ENCODE measurements at regions not wholly inside any gene's neighbourhood (a gene's known extent, or its start where the extent isn't known, plus 50 kb on each side); places are given as distances from the start of the nearest gene placed in this dataset.

DNA sequence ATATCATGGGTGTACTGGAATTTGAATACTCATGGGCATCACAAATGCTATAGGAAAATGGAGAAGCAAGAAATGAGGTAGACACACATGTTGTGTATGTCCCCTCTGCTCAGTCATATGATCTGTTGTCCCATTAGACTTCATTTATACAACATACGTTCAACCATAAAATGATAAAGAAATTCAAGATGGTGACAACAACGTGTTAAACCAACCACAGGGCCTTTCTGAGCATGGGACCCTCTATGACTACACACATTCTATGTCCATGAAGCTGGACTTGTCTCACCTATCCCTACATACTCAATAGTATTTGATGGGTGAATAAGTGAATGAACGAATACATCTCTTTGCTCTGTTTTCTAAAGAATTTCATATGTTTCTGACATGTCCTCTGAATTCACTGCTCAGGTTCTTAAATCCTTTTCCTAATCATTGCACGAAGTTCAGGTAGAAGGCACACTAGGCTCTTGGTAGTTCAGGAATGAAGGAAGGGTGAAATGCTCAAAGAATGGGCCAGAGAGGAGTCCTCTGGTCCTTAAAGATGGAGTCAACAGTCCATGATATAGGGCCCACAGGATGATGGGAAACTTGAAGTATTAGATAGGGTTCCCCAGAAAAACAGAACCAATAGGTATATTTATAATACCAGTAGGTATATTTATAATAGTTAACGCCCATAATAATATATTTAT, 105.7 kb upstream of the PPM1H start:
- Mint-ChIP-seq H3K27ac (no peak overlapping the region), H3K4me1 (ENCODE audit: low read depth) (no peaks in the 10 kb centered on the region), H3K4me3 (ENCODE audit: low read depth) (no peak overlapping the region), H3K27me3 (peaks cover 7% of the 10 kb centered on the region), H3K36me3 (ENCODE audit: insufficient read depth) (no peaks in the 10 kb centered on the region), H3K9me3 (ENCODE audit: low read depth) (no peaks in the 10 kb centered on the region)
- no peak for TF ChIP-seq CTCF (IDR thresholded peaks at IDR 0.05; ENCODE audit: unreplicated experiment)
- DNase-seq (ENCODE audit: low spot score, unreplicated experiment), result no peak

DNA sequence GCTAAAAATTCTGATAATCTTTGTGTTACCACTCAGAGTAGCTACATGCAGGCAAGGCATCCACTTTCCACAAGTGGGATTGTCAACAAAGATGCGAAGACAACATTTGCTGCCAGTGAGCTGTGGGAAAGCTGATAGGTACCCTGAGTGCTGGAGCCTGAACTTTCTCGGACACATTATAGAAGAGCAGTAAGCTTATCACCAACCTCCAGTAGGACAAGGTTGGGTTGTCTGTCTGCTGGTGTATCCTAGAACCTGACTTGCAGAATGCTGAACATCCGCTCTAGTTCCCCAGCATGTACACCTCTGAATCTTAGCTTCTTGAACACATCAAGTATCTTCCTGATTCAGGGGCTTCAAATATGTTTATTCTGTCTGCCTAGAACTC, 103.8 kb upstream of the PPM1H start:
- Mint-ChIP-seq H3K4me3 (ENCODE audit: low read depth) (no peak overlapping the region), H3K36me3 (ENCODE audit: insufficient read depth) (no peaks in the 10 kb centered on the region), H3K27me3 (peaks cover 7% of the 10 kb centered on the region), H3K27ac (no peak overlapping the region), H3K4me1 (ENCODE audit: low read depth) (no peaks in the 10 kb centered on the region), H3K9me3 (ENCODE audit: low read depth) (no peaks in the 10 kb centered on the region)
- no peak for TF ChIP-seq CTCF (IDR thresholded peaks at IDR 0.05; ENCODE audit: unreplicated experiment)
- no peak for DNase-seq (ENCODE audit: low spot score, unreplicated experiment)

DNA sequence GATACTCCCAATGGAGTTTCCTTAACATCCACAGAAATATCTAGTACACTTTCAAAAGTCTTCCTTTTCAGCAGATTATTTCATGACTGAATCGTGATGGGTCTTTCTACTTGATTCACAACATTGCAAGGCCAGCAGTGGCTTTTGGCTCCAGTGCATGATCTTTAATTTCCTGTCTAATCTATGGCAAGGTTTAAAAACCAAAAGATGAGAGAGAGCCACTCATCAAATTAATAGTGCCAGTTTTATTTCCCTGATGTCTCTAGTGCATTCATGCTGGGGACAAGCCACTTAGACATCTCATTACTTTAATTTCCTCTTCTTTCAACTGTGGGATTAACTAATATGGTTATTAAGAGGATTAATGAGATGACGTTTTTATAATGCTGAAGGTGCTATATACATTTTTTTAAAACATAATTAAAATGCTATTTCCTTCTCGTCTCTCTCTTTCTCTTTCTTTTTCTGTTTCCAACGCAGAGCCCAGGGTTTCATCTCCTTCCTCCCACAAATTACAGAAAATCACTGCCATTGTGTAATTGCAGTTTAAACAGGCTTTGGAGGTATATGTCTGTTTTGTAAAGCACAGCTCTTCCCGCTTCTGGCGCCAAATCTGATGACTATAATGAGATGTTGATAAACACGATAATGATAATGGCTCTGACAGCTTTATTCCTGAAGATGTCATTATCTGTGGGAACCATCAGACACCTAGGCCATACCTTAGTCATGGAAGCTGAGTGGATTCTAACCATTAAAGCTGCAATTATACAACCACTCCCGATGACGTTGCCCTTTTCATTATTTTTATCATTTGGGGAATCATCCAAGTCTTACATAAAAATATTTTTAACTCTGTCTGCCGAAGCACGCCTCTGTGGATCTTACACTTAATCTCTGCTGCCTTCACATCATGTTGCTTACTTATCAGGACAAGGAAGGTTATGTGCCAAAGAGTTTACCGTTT, 103.1 kb upstream of the PPM1H start:
- no peak for TF ChIP-seq CTCF (IDR thresholded peaks at IDR 0.05; ENCODE audit: unreplicated experiment)
- Mint-ChIP-seq H3K27me3 (peaks cover 7% of the 10 kb centered on the region), H3K36me3 (ENCODE audit: insufficient read depth) (no peaks in the 10 kb centered on the region), H3K4me3 (ENCODE audit: low read depth) (no peak overlapping the region), H3K27ac (no peak overlapping the region), H3K9me3 (ENCODE audit: low read depth) (no peaks in the 10 kb centered on the region), H3K4me1 (ENCODE audit: low read depth) (no peaks in the 10 kb centered on the region)
- no peak for DNase-seq (ENCODE audit: low spot score, unreplicated experiment)

DNA sequence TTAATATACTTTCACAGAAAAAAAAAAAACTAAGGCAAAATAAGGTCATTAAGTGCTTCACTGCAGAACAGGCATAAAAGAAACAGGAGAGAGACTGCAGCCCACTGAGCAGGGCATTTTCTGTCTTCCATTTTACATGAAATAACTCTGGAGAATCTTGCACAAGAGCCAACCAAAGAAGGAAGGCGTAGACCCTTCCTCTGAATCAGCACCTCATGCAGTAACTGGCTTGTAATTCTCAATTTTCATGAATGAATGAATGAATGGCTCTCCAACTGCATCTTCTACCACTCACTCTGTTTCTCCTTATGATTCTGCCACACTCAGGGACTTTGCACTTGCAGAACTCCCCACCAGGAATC, 102.0 kb upstream of the PPM1H start:
- Mint-ChIP-seq H3K4me3 (ENCODE audit: low read depth) (no peak overlapping the region), H3K27me3 (peaks cover 7% of the 10 kb centered on the region), H3K4me1 (ENCODE audit: low read depth) (no peaks in the 10 kb centered on the region), H3K9me3 (ENCODE audit: low read depth) (no peaks in the 10 kb centered on the region), H3K36me3 (ENCODE audit: insufficient read depth) (no peaks in the 10 kb centered on the region), H3K27ac (no peak overlapping the region)
- no peak for TF ChIP-seq CTCF (IDR thresholded peaks at IDR 0.05; ENCODE audit: unreplicated experiment)
- no peak for DNase-seq (ENCODE audit: low spot score, unreplicated experiment)

- no peak overlapping the region for H3K4me3 Mint-ChIP-seq (ENCODE audit: low read depth)
- H3K27me3 Mint-ChIP-seq, result peaks cover 7% of the 10 kb centered on the region
- no peaks in the 10 kb centered on the region for H3K36me3 Mint-ChIP-seq (ENCODE audit: insufficient read depth)
- DNase-seq (ENCODE audit: low spot score, unreplicated experiment), result no peak
- no peaks in the 10 kb centered on the region for H3K9me3 Mint-ChIP-seq (ENCODE audit: low read depth)
- no peak for TF ChIP-seq CTCF (IDR thresholded peaks at IDR 0.05; ENCODE audit: unreplicated experiment)
- H3K4me1 Mint-ChIP-seq (ENCODE audit: low read depth), result no peaks in the 10 kb centered on the region
- no peak overlapping the region for H3K27ac Mint-ChIP-seq
Observed at GRCh38 chr12:63036216-63036973, 101.4 kb upstream of the PPM1H start.

Data from progenitor cell of endocrine pancreas (in vitro differentiated cells).